ENCODE measurements at regions not wholly inside any gene's neighbourhood (a gene's known extent, or its start where the extent isn't known, plus 50 kb on each side); places are given as distances from the start of the nearest gene placed in this dataset.

DNA sequence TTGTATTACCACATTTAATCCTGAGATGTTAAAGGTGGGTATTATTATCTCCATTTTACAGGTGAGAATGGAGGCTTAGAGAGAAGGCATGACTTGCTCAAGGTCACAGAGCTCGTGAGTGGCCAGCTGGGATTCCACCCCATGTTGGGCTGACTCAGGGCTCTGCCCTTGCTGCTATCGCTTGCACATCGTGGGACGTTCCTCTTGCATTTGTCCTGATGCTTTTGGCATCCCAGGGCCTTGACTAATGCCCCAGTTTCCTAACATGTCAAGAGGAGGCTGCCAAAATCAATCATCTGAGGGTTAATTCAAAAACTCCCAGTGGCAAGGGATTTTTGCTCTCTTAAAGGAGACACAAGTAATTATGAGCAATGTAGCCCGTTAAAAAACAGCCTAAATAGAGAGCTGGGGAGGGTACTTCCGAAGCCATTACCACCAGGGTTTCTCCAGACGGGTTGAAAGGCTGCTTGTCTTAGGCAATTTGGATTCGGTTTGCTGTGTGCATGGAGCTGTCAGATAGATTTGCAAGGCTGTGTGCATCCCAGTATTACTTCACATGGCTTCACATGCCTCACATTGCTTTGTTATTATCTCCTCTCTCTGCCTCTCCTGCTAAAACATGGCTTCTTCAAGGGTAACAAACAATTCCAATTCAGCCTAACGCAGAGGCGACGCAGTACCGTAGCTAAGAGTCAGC, 347.4 kb downstream of the DRD1 start:
- no peak for DNase-seq
- Histone ChIP-seq H3K27ac (no peak overlapping the region), H3K9me3 (no peaks in the 10 kb centered on the region), H3K27me3 (no peaks in the 10 kb centered on the region), H3K4me1 (no peaks in the 10 kb centered on the region), H3K36me3 (no peaks in the 10 kb centered on the region), H3K4me3 (no peak overlapping the region)
- no peak for TF ChIP-seq POLR2A (IDR thresholded peaks at IDR 0.05)
- TF ChIP-seq, protein P1, sequence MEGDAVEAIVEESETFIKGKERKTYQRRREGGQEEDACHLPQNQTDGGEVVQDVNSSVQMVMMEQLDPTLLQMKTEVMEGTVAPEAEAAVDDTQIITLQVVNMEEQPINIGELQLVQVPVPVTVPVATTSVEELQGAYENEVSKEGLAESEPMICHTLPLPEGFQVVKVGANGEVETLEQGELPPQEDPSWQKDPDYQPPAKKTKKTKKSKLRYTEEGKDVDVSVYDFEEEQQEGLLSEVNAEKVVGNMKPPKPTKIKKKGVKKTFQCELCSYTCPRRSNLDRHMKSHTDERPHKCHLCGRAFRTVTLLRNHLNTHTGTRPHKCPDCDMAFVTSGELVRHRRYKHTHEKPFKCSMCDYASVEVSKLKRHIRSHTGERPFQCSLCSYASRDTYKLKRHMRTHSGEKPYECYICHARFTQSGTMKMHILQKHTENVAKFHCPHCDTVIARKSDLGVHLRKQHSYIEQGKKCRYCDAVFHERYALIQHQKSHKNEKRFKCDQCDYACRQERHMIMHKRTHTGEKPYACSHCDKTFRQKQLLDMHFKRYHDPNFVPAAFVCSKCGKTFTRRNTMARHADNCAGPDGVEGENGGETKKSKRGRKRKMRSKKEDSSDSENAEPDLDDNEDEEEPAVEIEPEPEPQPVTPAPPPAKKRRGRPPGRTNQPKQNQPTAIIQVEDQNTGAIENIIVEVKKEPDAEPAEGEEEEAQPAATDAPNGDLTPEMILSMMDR (IDR thresholded peaks at IDR 0.05) = no peak

DNA sequence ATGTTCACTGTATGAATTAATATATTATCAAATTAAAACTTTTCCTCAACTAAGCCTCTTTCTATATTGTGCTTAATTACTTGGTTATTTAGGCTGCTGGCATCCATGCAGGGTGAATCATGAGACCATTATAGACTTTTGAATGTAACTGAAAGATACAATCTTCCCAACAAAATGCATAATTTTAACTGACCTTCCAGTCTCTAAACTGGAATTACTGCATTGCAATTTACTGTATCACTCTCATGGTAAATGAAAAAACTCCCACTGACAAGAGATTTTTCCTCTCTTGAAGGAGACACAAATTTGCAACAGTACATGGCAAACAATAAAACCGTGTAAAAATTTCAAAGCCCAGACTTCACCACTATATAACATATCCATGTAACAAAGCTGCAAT, 349.5 kb downstream of the DRD1 start:
- no peak for DNase-seq
- Histone ChIP-seq H3K36me3 (no peaks in the 10 kb centered on the region), H3K9me3 (no peaks in the 10 kb centered on the region), H3K4me1 (no peaks in the 10 kb centered on the region), H3K27me3 (no peaks in the 10 kb centered on the region), H3K27ac (no peak overlapping the region), H3K4me3 (no peak overlapping the region)
- no peak for TF ChIP-seq POLR2A (IDR thresholded peaks at IDR 0.05)
- TF ChIP-seq, protein P1 (IDR thresholded peaks at IDR 0.05) = no peak

DNA sequence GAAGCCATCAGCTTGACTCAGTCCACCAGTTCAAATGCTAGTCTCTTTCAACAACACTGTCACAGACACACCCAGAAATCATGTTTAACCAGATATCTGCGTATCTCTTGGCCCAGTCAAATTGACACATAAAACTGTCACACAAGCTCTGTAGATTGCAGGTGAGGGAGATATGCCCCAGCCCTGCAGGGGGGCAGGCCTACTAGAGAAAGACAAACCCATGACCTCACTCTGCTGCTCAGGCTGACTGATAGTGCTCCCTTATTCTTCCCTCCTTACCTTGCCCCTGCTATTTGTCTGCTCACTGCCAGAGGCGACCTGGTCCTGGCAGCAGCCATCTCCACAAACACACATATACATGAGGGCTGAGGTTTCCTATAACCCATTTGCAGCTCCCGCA, 351.3 kb downstream of the DRD1 start:
- no peak overlapping the region for H3K4me3 ChIP-seq
- H3K27ac ChIP-seq = no peak overlapping the region
- TF ChIP-seq, protein P1 (IDR thresholded peaks at IDR 0.05) = no peak
- TF ChIP-seq POLR2A (IDR thresholded peaks at IDR 0.05) = no peak
- no peaks in the 10 kb centered on the region for H3K27me3 ChIP-seq
- H3K9me3 ChIP-seq = no peaks in the 10 kb centered on the region
- DNase-seq = no peak
- H3K4me1 ChIP-seq = no peaks in the 10 kb centered on the region
- H3K36me3 ChIP-seq = no peaks in the 10 kb centered on the region

DNA sequence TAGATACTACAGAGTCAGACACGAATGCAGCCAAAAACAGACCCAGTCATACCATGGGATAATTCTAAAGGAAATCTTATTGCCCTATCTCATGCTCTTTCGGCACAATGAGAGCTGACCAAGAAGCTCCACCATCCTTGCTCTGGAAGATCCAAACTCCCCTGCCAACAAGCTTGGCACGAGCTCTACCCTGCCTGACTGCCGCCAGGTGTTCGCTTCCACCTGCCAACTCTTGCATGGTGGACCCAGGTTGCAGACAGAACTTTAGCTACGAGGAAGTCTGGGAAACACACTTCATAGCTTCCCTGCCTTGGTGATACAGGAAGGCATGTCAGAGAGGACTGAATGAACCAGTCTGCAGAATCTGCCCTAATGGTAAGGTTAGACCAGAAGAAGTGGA, 355.0 kb downstream of the DRD1 start:
- H3K4me1 ChIP-seq = no peaks in the 10 kb centered on the region
- TF ChIP-seq POLR2A (IDR thresholded peaks at IDR 0.05) = no peak
- TF ChIP-seq, protein P1 (IDR thresholded peaks at IDR 0.05) = no peak
- H3K27me3 ChIP-seq = no peaks in the 10 kb centered on the region
- DNase-seq = no peak
- H3K36me3 ChIP-seq = no peaks in the 10 kb centered on the region
- no peak overlapping the region for H3K27ac ChIP-seq
- no peaks in the 10 kb centered on the region for H3K9me3 ChIP-seq
- H3K4me3 ChIP-seq = no peak overlapping the region

DNA sequence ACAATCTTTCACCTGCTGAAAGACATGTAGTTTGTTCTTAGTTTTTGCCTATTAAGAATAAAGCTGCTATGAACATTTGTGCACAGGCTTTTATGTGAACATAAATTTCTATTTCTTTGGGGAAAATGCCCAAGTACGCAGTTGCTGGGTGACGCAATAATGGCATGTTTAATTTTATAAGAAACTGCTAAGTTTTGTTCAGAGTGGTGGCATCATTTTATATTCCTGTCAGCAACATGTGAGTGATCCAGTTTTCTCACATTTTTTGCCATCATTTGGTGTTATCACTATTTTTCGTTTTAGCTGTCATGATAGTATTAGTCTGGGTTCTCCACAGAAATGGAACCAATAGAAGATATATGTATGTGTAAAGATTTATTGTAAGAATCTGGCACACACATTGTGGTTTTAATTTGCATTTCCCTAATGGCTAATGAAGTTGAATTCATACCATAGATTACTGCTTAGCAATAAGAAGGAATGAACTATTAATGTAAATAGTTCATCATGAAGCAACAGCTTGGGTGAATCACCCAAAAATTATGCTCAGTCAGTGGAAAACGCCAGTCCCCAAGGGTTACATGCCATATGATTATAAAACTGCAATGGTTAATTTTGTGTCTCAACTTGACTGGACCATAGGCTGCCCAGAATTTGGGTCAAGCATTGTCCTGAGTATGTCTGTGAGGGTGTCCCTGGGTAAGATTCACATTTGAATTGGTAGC, 358.6 kb downstream of the MSX2 start:
- H3K36me3 ChIP-seq = no peaks in the 10 kb centered on the region
- no peaks in the 10 kb centered on the region for H3K27me3 ChIP-seq
- no peaks in the 10 kb centered on the region for H3K9me3 ChIP-seq
- DNase-seq = no peak
- TF ChIP-seq, protein P1 (IDR thresholded peaks at IDR 0.05) = no peak
- TF ChIP-seq POLR2A (IDR thresholded peaks at IDR 0.05) = no peak
- no peak overlapping the region for H3K27ac ChIP-seq
- H3K4me1 ChIP-seq = no peaks in the 10 kb centered on the region
- no peak overlapping the region for H3K4me3 ChIP-seq

All from Peyer's patch (tissue), 4 donors.